BJ (cell line): ENCODE measurements at regions not wholly inside any gene's neighbourhood (a gene's known extent, or its start where the extent isn't known, plus 50 kb on each side); places are given as distances from the start of the nearest gene placed in this dataset.

Experiments used
- CTCF ChIA-PET: fragments of 350-600 bp; formaldehyde crosslinking; extraction: SDS; loops from one replicate; lab custom pipeline; 2021; ENCODE audit warnings: antibody characterized with exemption, inconsistent platforms; lab: Yijun Ruan, JAX
- POLR2A ChIA-PET: fragments of 300-600 bp; sonication (Branson Sonifier 250); formaldehyde crosslinking; extraction: SDS; loops from one replicate; lab custom pipeline; 2021; ENCODE audit warnings: antibody characterized with exemption; lab: Charles Lee
- DNase-seq: peaks from one replicate; pipeline ENCODE4 v3.0.0-alpha.2; 2011; ENCODE audit warnings: low read depth
- H3K27me3 ChIP-seq: 2 replicates; pipeline ENCODE4 v1.6.0; 2011; ENCODE audit warnings: low read length; ENCODE audit not compliant: control insufficient read depth, insufficient read depth
- H3K36me3 ChIP-seq: 2 replicates; pipeline ENCODE4 v1.5.1; 2011; ENCODE audit warnings: low read length; ENCODE audit not compliant: control insufficient read depth, insufficient read depth
- H3K4me3 ChIP-seq: 2 replicates; pipeline ENCODE4 v1.5.1; 2011; ENCODE audit warnings: low read depth, mild to moderate bottlenecking, control low read depth, low read length
- CTCF ChIP-seq: IDR thresholded peaks from 2 replicates; pipeline ENCODE4 v1.5.1; 2011; ENCODE audit warnings: low read depth, mild to moderate bottlenecking, control low read depth, inconsistent platforms, low read length, moderate library complexity; ENCODE audit not compliant: insufficient read depth

DNA sequence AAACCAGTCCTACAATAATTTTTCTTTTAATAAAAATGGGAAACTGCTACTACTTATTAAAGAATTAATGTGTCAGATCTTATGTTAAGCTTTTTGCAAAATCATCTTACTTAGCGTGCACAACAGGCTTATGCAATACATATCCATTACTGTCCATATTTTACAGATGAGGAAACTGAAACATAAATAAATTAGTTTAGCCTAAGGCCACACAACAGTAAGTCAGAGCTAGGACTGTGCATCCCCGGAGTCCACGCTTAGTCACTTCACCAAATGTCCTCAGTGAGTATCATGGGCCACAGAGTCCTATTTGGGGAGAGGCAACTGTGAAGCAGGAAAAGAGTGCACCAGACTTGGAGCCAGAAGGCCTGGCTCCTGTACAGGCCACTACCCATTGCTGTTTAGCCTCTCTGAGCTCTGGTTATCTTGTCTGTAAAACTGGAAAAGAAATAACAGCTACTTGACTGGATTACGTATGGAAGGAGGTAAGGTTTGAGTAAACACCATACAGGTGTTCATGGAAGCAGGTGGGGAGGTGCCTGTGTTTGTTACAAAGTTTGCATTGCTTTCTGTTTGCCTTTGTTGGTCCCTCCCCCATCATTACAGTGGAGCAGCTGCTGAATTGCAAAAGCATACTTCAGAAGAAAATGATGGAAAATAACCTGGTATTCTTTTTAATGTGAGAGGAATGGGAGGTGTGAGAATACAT, 192.8 kb downstream of the FCRL5 start:
- Histone ChIP-seq H3K4me3 (no peak overlapping the region), H3K27me3 (no peaks in the 10 kb centered on the region), H3K36me3 (no peaks in the 10 kb centered on the region)
- TF ChIP-seq CTCF, result no peak
- CTCF ChIA-PET, result interaction anchor here (1.2 to 2.0 kb wide), 3 partner anchors 10 to 146 kb away, joined by 3 to 14 read pairs (median 5); no protein-coding TSS in a partner anchor
- POLR2A ChIA-PET, result no interaction called here
- no peak for DNase-seq

- Histone ChIP-seq H3K36me3 (no peaks in the 10 kb centered on the region), H3K27me3 (peaks cover 1% of the 10 kb centered on the region; the same call in 1 of the 2 replicates), H3K4me3 (no peak overlapping the region)
- no peak for DNase-seq
- TF ChIP-seq CTCF, result no peak
- CTCF ChIA-PET, result interaction anchor here (1.5 to 2.7 kb wide), 2 partner anchors 9 to 13 kb away, joined by 4 to 14 read pairs; no protein-coding TSS in a partner anchor
- POLR2A ChIA-PET, result no interaction called here
Observed at GRCh38 chr1:157357111-157357510, 195.2 kb downstream of the FCRL5 start.

- CTCF ChIA-PET, result interaction anchor here (1.5 to 2.7 kb wide), 2 partner anchors 9 to 13 kb away, joined by 4 to 14 read pairs; no protein-coding TSS in a partner anchor
- no peak for TF ChIP-seq CTCF
- peaks cover 1% of the 10 kb centered on the region; the same call in 1 of the 2 replicates for H3K27me3 ChIP-seq
- DNase-seq, result no peak
- POLR2A ChIA-PET, result no interaction called here
- no peaks in the 10 kb centered on the region for H3K36me3 ChIP-seq
- no peak overlapping the region for H3K4me3 ChIP-seq
Observed at GRCh38 chr1:157356601-157357000, 195.7 kb downstream of the FCRL5 start.

DNA sequence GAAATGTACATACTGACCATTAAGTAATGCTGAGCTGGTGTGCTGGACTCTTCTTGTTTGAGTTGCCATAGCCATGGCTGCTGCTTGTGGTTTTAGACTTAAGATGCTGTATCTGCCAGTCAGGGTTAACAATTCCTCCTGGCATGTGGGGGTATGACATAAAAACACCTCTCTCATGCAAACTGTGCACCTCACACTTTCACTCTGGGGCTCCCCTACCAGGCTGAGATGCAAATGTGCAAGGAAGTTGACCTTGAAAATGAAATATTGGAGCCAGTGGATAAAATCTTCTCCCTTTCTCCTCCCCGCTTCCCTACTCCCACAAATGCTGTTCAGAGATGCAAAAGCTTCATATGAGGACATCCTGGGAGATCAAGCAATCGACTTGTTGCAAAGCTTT, 198.8 kb downstream of the FCRL5 start:
- no peak for TF ChIP-seq CTCF
- no peak for DNase-seq
- H3K4me3 ChIP-seq, result no peak overlapping the region
- no peaks in the 10 kb centered on the region for H3K36me3 ChIP-seq
- ChIA-PET CTCF (interaction anchor here (0.9 to 2.5 kb wide), 4 partner anchors 10 to 142 kb away, joined by 3 to 8 read pairs (median 6); no protein-coding TSS in a partner anchor), POLR2A (no interaction called here)
- H3K27me3 ChIP-seq, result peaks cover 1% of the 10 kb centered on the region; the same call in 1 of the 2 replicates

DNA sequence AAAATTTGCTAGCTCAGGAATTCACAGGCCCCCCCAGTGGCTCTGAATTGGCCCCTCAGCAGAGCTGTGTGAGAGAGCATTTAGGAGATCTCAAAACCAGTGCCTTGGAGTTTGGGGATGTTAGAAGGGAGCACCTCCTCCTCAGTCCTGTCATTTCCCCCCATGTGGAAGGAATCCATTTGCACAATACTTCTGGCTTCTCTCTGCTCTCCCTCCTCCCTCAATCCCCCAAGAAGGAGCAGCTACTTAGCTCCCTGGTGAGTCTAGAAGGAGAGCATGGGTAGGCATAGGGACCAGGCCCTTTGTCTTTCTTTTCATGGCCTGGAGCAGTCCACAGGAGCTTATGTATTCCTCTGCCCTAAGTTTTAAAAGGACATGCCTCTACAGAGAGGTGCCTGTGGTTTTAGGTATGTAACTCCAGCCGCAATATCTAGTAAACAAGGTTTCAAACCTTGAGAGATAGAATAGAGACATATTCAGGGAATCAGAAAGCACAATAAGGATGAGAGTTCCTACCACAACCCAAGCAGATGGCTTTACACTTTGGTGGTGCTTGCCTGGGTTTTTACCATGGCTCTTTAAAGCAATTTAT, 199.4 kb downstream of the FCRL5 start:
- Histone ChIP-seq H3K4me3 (no peak overlapping the region), H3K36me3 (no peaks in the 10 kb centered on the region), H3K27me3 (peaks cover 1% of the 10 kb centered on the region; the same call in 1 of the 2 replicates)
- ChIA-PET CTCF (interaction anchor here (0.9 to 2.5 kb wide), 3 partner anchors 11 to 142 kb away, joined by 3 to 8 read pairs (median 5); no protein-coding TSS in a partner anchor), POLR2A (no interaction called here)
- TF ChIP-seq CTCF, result no peak
- DNase-seq, result no peak
